HFF-Myc (cell line): ENCODE measurements at regions not wholly inside any gene's neighbourhood (a gene's known extent, or its start where the extent isn't known, plus 50 kb on each side); places are given as distances from the start of the nearest gene placed in this dataset.

Experiments
- DNase-seq: peaks from one replicate; pipeline ENCODE4 v3.0.0-alpha.2; 2011; ENCODE audit warnings: low read depth; ENCODE audit errors: extremely low read depth
- H3K4me3 ChIP-seq: replicated peaks from 2 replicates; pipeline ENCODE4 v1.5.1; 2011; ENCODE audit warnings: low read depth, mild to moderate bottlenecking, control low read depth, low read length
- CTCF ChIP-seq: IDR thresholded peaks from 2 replicates; pipeline ENCODE4 v1.5.1; 2012; ENCODE audit warnings: mild to moderate bottlenecking, low read depth, low read length, control low read depth; ENCODE audit errors: missing control alignments

DNA sequence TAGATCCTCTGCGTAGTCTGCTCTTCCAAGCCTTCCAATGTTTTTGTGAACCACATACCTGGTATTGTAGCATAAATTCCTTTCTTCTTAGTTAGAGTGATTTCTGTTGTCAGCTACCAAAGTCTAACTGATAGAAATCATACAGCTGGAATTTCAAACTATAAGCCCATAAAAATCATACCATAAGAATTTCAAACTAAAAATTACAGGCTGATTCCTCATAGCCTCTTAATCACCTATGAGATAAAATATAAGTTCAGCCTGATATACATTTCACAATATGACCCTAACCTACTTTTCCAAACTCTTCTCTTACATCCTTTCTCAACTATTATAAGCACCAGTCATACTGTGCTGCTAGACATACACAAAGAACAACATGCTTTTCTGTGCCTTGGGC, 64.8 kb downstream of the PTHLH start:
- no peak for DNase-seq
- TF ChIP-seq CTCF, result no peak
- no peak overlapping the region for H3K4me3 ChIP-seq

DNA sequence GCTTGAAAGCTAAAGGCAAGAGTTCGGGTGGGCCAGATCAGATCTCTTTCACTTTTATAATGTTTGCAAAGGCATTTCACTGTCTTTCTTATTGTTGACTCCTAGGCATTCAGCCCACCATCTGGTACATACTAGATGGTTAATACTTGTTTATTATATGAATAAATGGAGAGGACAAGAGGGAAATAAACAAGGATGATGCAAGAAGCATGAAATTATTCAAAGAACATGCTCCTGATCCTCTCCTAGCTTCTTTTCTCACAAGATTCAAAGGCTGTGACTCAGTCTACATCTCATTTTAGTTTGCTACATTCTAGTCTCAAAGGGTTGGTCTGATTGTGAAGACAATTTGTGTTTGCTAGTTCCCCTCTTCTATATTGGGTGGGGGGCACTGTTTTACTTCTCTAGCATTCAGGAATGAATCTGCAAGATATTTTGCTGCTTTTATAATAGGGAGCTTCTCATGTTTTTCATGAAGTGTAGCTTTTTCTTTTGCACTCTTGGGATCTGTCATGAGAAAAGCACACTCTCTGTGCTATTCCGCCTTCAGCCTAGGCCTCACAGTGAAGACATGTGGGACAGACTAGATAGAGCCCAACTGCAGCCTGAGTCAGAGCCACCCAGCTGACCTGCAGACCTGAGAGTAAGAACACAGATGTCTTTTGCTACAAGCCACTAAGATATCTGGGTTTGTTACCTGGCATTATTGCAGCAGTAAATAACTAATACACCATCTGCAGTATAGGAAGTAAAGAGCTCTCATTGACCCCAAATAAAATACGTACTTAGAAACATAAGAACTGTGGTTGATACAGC, 65.7 kb downstream of the PTHLH start:
- no peak for DNase-seq
- H3K4me3 ChIP-seq, result no peak overlapping the region
- no peak for TF ChIP-seq CTCF

GRCh38 chr12:27906127-27906500, 66.4 kb downstream of the PTHLH start:
- TF ChIP-seq CTCF, result no peak
- no peak for DNase-seq
- H3K4me3 ChIP-seq, result no peak overlapping the region

DNA sequence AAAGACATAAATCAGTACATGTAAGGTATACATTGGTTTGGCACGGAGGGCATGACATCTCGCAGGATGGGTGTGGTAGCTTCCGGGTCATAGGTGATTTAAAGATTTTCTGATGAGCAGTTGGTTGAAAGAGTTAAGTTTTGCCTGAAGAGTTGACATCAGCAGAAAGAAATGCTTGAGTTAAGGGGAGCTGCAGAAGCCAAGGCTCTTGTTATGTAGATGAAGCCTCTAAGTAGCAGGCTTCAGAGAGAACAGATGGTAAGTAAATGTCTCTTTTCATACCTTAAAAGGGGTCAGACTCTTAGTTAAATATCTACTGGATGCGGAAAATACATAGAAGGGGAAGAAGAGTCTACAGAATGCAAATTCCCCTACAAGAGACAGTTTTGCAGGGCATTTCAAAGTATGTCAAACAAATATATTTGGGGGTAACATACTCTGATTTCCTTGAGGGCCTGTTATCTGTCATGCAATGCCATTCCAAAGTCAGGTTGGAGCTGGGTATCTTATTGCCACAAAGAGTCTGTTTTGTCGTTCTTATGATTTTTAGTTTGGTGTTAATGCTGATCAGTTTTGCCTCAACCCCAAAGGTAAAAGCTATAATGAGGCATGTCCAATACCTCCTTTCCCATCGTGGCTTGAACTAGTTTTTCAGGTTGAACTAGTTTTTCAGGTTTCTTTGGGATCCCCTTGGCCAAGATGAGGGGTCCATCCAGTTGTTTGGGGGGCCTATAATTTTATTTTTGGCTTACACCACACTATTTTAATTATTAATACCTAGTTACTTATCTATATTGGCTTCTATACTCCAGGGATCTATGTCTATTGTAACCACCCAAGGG, 67.0 kb downstream of the PTHLH start:
- DNase-seq, result no peak
- H3K4me3 ChIP-seq, result no peak overlapping the region
- TF ChIP-seq CTCF, result no peak

DNA sequence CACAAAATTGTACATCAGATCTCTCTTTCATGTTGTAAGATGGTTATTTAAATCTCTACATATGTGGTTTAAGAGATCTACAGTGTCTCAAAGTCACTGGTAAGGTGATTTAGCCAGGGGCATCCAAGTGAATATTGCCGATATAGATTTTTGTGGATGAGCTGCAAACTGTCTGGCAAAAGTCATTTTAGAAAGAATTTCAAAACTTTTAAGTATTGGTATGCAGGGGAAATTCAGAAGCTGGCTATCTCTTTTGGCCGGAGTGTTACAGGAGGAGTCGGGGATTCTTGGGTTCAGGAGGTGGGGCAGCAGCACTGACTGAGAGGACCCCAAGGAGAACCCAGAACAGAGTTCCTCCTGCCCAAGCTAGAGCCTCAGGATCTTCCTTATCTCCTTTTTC, 69.9 kb downstream of the PTHLH start:
- no peak for TF ChIP-seq CTCF
- DNase-seq, result no peak
- no peak overlapping the region for H3K4me3 ChIP-seq

GRCh38 chr12:27901959-27902358, 70.6 kb downstream of the PTHLH start:
- H3K4me3 ChIP-seq, result no peak overlapping the region
- no peak for TF ChIP-seq CTCF
- DNase-seq, result no peak
